ENCODE measurements at regions not wholly inside any gene's neighbourhood (a gene's known extent, or its start where the extent isn't known, plus 50 kb on each side); places are given as distances from the start of the nearest gene placed in this dataset.
"Not testable (repeated sequence)": the region's sequence is repeated elsewhere in the genome, so short reads cannot be mapped to it uniquely, and the experiment has no call there.

DNA sequence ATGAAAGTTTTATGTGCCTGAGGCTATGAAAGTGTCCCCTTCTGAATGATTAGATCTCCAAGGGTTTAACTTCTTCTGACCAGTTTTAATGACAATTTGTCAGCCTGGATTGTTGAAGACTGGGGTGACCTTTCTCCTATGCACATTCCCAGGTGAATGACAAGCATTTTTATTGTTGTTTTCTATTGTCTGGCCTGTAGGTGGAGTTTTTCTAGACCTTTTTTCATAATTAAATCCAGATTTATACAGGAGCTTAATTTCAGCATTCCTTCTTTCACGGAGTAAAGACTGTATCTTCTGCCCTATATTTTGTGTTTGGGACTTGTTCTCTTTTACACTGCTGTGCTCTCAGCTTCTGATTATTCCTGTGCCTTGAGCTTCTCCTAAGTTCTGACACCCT, 125.0 kb upstream of the FAR2 start:
- Mint-ChIP-seq H3K9me3 (ENCODE audit: unreplicated experiment) (peaks cover 4% of the 10 kb centered on the region), H3K36me3 (ENCODE audit: insufficient read depth, unreplicated experiment) (no peaks in the 10 kb centered on the region), H3K4me1 (ENCODE audit: insufficient read depth, unreplicated experiment) (no peaks in the 10 kb centered on the region), H3K4me3 (ENCODE audit: unreplicated experiment) (no peak overlapping the region), H3K27me3 (ENCODE audit: insufficient read depth, unreplicated experiment) (peaks cover 15% of the 10 kb centered on the region), H3K27ac (ENCODE audit: low read depth, unreplicated experiment) (no peak overlapping the region)
- CTCF ChIA-PET, result interaction anchor here (0.6 to 0.7 kb wide), 5 partner anchors 23 to 1861 kb away, joined by 3 read pairs; no protein-coding TSS in a partner anchor
- POLR2A ChIA-PET, result interaction anchor here (0.6 kb wide), 1 partner anchor 409 kb away, joined by 3 read pairs; no protein-coding TSS in a partner anchor
- intact Hi-C loops (cut with micrococcal nuclease), result no loop called here
- BruUV-seq (replicated peaks), result no TSS peak
- no peak for DNase-seq (ENCODE audit: unreplicated experiment)
- TF ChIP-seq, protein P1, sequence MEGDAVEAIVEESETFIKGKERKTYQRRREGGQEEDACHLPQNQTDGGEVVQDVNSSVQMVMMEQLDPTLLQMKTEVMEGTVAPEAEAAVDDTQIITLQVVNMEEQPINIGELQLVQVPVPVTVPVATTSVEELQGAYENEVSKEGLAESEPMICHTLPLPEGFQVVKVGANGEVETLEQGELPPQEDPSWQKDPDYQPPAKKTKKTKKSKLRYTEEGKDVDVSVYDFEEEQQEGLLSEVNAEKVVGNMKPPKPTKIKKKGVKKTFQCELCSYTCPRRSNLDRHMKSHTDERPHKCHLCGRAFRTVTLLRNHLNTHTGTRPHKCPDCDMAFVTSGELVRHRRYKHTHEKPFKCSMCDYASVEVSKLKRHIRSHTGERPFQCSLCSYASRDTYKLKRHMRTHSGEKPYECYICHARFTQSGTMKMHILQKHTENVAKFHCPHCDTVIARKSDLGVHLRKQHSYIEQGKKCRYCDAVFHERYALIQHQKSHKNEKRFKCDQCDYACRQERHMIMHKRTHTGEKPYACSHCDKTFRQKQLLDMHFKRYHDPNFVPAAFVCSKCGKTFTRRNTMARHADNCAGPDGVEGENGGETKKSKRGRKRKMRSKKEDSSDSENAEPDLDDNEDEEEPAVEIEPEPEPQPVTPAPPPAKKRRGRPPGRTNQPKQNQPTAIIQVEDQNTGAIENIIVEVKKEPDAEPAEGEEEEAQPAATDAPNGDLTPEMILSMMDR (IDR thresholded peaks at IDR 0.05; ENCODE audit: unreplicated experiment), result peak; percentile 24

DNA sequence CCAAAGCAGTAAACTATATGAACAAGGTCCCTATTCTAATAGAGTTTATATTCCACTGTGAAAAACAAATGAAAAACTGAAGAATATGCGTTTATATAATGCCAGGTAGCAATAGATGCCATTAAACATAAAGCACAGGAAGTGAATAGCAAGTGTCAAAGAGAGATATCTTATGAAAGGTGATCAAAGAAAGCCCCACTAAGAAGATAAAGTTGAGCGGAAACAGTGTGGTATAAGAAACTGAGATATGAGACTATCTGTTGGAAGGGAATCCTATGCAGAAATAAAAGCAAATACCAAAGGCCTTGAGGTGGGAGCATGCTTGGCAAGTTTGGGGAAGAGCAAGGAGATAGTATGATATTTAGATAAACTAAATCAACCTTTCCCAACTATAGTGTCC, 123.1 kb upstream of the FAR2 start:
- POLR2A ChIA-PET, result no interaction called here
- Mint-ChIP-seq H3K27me3 (ENCODE audit: insufficient read depth, unreplicated experiment) (peaks cover 22% of the 10 kb centered on the region), H3K9me3 (ENCODE audit: unreplicated experiment) (peaks cover 14% of the 10 kb centered on the region), H3K27ac (ENCODE audit: low read depth, unreplicated experiment) (no peak overlapping the region), H3K4me1 (ENCODE audit: insufficient read depth, unreplicated experiment) (no peaks in the 10 kb centered on the region), H3K4me3 (ENCODE audit: unreplicated experiment) (no peak overlapping the region), H3K36me3 (ENCODE audit: insufficient read depth, unreplicated experiment) (no peaks in the 10 kb centered on the region)
- CTCF ChIA-PET, result interaction anchor here (0.7 kb wide), 1 partner anchor 182 kb away, joined by 3 read pairs; no protein-coding TSS in a partner anchor
- intact Hi-C loops (cut with micrococcal nuclease), result no loop called here
- TF ChIP-seq, protein P1 (IDR thresholded peaks at IDR 0.05; ENCODE audit: unreplicated experiment), result no peak
- no peak for DNase-seq (ENCODE audit: unreplicated experiment)
- no TSS peak for BruUV-seq (replicated peaks)

DNA sequence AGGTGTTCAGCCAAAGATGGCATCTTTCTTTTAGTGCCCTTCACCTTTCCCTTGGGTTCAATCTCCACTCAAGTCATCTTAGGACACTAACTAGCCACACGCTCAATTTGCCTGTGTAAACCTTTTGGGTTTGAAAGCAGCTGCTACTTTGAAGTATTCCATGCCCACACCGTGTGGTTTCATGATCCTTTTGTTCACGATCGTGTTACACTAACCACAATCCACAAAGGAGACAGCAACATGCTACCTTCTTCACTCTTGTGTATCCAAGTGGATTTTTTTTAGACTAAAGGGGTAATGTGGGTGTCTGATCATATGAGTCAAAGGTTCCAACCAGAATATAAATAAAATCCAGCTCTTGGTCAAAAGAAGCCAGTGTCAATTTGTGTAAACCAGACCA, 122.7 kb upstream of the FAR2 start:
- BruUV-seq (replicated peaks), result no TSS peak
- CTCF ChIA-PET, result interaction anchor here (0.6 to 0.7 kb wide), 2 partner anchors 1060 to 1205 kb away, joined by 3 to 4 read pairs; no protein-coding TSS in a partner anchor
- Mint-ChIP-seq H3K27me3 (ENCODE audit: insufficient read depth, unreplicated experiment) (peaks cover 22% of the 10 kb centered on the region), H3K27ac (ENCODE audit: low read depth, unreplicated experiment) (no peak overlapping the region), H3K36me3 (ENCODE audit: insufficient read depth, unreplicated experiment) (no peaks in the 10 kb centered on the region), H3K4me1 (ENCODE audit: insufficient read depth, unreplicated experiment) (no peaks in the 10 kb centered on the region), H3K9me3 (ENCODE audit: unreplicated experiment) (peaks cover 14% of the 10 kb centered on the region), H3K4me3 (ENCODE audit: unreplicated experiment) (no peak overlapping the region)
- POLR2A ChIA-PET, result no interaction called here
- TF ChIP-seq, protein P1 (IDR thresholded peaks at IDR 0.05; ENCODE audit: unreplicated experiment), result no peak
- no peak for DNase-seq (ENCODE audit: unreplicated experiment)
- intact Hi-C loops (cut with micrococcal nuclease), result no loop called here

DNA sequence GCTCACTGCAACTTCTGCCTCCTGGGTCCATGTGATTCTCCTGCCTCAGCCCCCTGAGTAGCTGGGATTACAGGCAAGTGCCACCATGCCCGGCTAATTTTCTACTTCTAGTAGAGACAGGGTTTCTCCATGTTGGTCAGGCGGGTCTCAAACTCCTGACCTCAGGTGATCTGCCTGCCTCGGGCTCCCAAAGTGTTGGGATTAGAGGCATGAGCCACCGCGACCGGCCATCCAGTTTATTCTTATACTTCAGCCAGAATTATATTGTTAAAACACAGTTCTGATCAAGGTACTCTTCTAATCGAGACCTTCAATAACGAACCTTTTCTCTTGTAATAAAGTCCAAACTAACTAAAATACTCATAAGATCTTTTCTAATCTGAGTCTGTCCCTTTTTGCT, 119.6 kb upstream of the FAR2 start:
- POLR2A ChIA-PET; CTCF ChIA-PET; DNase-seq (ENCODE audit: unreplicated experiment); H3K36me3 Mint-ChIP-seq (ENCODE audit: insufficient read depth, unreplicated experiment); BruUV-seq (replicated peaks); H3K4me3 Mint-ChIP-seq (ENCODE audit: unreplicated experiment); H3K4me1 Mint-ChIP-seq (ENCODE audit: insufficient read depth, unreplicated experiment); H3K27ac Mint-ChIP-seq (ENCODE audit: low read depth, unreplicated experiment); intact Hi-C loops (cut with micrococcal nuclease): not testable (repeated sequence)
- H3K27me3 Mint-ChIP-seq (ENCODE audit: insufficient read depth, unreplicated experiment), result peaks cover 39% of the 10 kb centered on the region
- H3K9me3 Mint-ChIP-seq (ENCODE audit: unreplicated experiment), result peaks cover 14% of the 10 kb centered on the region

DNA sequence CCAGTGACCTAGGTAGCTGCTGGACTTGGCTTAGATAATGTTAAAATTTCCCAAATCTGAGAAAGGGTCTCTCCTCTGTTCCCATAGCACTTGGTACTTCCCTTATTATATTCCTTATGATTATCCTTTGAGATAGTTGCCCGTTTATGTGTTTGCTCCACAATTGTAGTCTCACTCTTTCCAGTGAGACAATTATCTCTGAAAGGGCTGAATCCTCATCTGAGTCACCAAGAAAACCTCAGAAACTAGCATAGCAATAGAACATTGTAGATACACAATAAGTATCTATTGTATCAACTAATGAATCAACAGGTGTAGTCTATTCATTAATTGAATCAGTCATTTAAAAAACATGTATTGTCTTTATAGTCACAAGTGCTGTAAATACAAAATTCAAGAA, 119.1 kb upstream of the FAR2 start:
- CTCF ChIA-PET, result no interaction called here
- H3K36me3 Mint-ChIP-seq (ENCODE audit: insufficient read depth, unreplicated experiment), result no peaks in the 10 kb centered on the region
- BruUV-seq (replicated peaks), result no TSS peak
- intact Hi-C loops (cut with micrococcal nuclease), result no loop called here
- DNase-seq (ENCODE audit: unreplicated experiment), result no peak
- H3K27ac Mint-ChIP-seq (ENCODE audit: low read depth, unreplicated experiment), result no peak overlapping the region
- no peaks in the 10 kb centered on the region for H3K4me1 Mint-ChIP-seq (ENCODE audit: insufficient read depth, unreplicated experiment)
- POLR2A ChIA-PET, result no interaction called here
- TF ChIP-seq, protein P1 (IDR thresholded peaks at IDR 0.05; ENCODE audit: unreplicated experiment), result no peak
- H3K4me3 Mint-ChIP-seq (ENCODE audit: unreplicated experiment), result no peak overlapping the region
- peaks cover 39% of the 10 kb centered on the region for H3K27me3 Mint-ChIP-seq (ENCODE audit: insufficient read depth, unreplicated experiment)
- peaks cover 14% of the 10 kb centered on the region for H3K9me3 Mint-ChIP-seq (ENCODE audit: unreplicated experiment)

Measured in MCF 10A (cell line).